Osteocyte (in vitro differentiated cells): ENCODE measurements at regions not wholly inside any gene's neighbourhood (a gene's known extent, or its start where the extent isn't known, plus 50 kb on each side); places are given as distances from the start of the nearest gene placed in this dataset.
"Not testable (repeated sequence)": the region's sequence is repeated elsewhere in the genome, so short reads cannot be mapped to it uniquely, and the experiment has no call there.

Experiments used
- DNase-seq: peaks from one replicate; pipeline ENCODE4 v3.0.0; 2021; ENCODE audit warnings: mixed read lengths; ENCODE audit not compliant: unreplicated experiment; ENCODE audit errors: extremely low spot score
- H3K27ac Mint-ChIP-seq: one replicate; pipeline ENCODE4 v1.8.0; 2021; ENCODE audit warnings: mild to moderate bottlenecking, mixed read lengths; ENCODE audit not compliant: unreplicated experiment
- H3K27me3 Mint-ChIP-seq: one replicate; pipeline ENCODE4 v1.8.0; 2021; ENCODE audit warnings: mixed read lengths; ENCODE audit not compliant: unreplicated experiment
- H3K36me3 Mint-ChIP-seq: one replicate; pipeline ENCODE4 v1.8.0; 2021; ENCODE audit warnings: mixed read lengths; ENCODE audit not compliant: unreplicated experiment
- H3K4me1 Mint-ChIP-seq: one replicate; pipeline ENCODE4 v1.8.0; 2021; ENCODE audit warnings: mixed read lengths; ENCODE audit not compliant: unreplicated experiment
- H3K4me3 Mint-ChIP-seq: one replicate; pipeline ENCODE4 v1.8.0; 2021; ENCODE audit warnings: mild to moderate bottlenecking, moderate library complexity, mixed read lengths; ENCODE audit not compliant: unreplicated experiment
- H3K9me3 Mint-ChIP-seq: one replicate; pipeline ENCODE4 v1.8.0; 2021; ENCODE audit warnings: mixed read lengths; ENCODE audit not compliant: unreplicated experiment
- CTCF ChIP-seq: fragments of 200-600 bp; sonication (generic); IDR thresholded peaks from 2 replicates; pipeline ENCODE4 v1.5.0; 2021; ENCODE audit warnings: antibody characterized with exemption, mild to moderate bottlenecking, moderate library complexity

- Mint-ChIP-seq H3K27ac (peak overlapping the region; percentile 99), H3K4me3 (peak overlapping the region; percentile 97)
- H3K27me3 Mint-ChIP-seq, H3K36me3 Mint-ChIP-seq, H3K4me1 Mint-ChIP-seq, H3K9me3 Mint-ChIP-seq: not testable (repeated sequence)
- peak; percentile 88 for DNase-seq
These were observed 454.1 kb downstream of the SPATA31A1 start for GRCh38 chr9:39809401-39810226.

GRCh38 chr9:39810401-39810800, 454.9 kb downstream of the SPATA31A1 start:
- H3K9me3 Mint-ChIP-seq, H3K27me3 Mint-ChIP-seq, DNase-seq, H3K4me1 Mint-ChIP-seq, H3K27ac Mint-ChIP-seq, H3K36me3 Mint-ChIP-seq, H3K4me3 Mint-ChIP-seq: not testable (repeated sequence)

- H3K27ac Mint-ChIP-seq, DNase-seq, H3K4me1 Mint-ChIP-seq, H3K9me3 Mint-ChIP-seq, H3K27me3 Mint-ChIP-seq, H3K36me3 Mint-ChIP-seq, H3K4me3 Mint-ChIP-seq: not testable (repeated sequence)
These were observed 456.1 kb downstream of the SPATA31A1 start for GRCh38 chr9:39811615-39812014.

GRCh38 chr9:39828457-39828856, 473.0 kb downstream of the SPATA31A1 start:
- TF ChIP-seq CTCF = peak; percentile 58
- not testable (repeated sequence) for H3K27ac Mint-ChIP-seq, H3K36me3 Mint-ChIP-seq, H3K27me3 Mint-ChIP-seq, H3K4me1 Mint-ChIP-seq, H3K9me3 Mint-ChIP-seq, DNase-seq, H3K4me3 Mint-ChIP-seq
